ENCODE measurements at regions not wholly inside any gene's neighbourhood (a gene's known extent, or its start where the extent isn't known, plus 50 kb on each side); places are given as distances from the start of the nearest gene placed in this dataset.

DNA sequence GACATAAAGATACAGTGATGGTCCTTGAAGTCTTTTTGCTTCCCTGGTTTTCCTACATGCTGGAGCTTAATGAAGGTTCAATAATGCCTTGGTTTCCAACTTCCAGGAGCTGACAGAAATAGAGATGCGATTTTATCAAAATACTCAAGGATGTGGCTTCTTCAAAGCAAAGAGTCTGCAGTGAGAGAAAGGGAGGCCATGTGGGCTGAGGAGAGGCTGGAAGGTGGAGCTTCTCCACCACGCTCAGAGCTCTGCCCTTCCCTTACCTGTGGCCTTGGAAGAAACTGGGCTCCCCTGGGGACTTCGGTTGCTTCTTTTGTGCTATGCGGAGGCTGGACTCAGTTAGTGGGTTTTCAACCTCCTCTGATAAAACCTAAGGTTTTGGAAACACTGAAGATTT, 175.0 kb upstream of the APCDD1 start:
- TF ChIP-seq EZH2phosphoT487 (IDR thresholded peaks at IDR 0.05; ENCODE audit: borderline replicate concordance): no peak
- TF ChIP-seq CTCF (conservative IDR thresholded peaks at IDR 0.05; ENCODE audit: low read length): no peak
